DOHH2 (cell line): ENCODE measurements at regions not wholly inside any gene's neighbourhood (a gene's known extent, or its start where the extent isn't known, plus 50 kb on each side); places are given as distances from the start of the nearest gene placed in this dataset.

Experiments
- H3F3A ChIP-seq: fragments of 200-600 bp; sonication (generic), shearing (Covaris generic); 2 replicates; pipeline ENCODE4 v1.6.0; 2016; ENCODE audit warnings: antibody characterized with exemption, mild to moderate bottlenecking; ENCODE audit not compliant: control insufficient read depth, insufficient read depth
- H3K27ac ChIP-seq: fragments of 200-600 bp; sonication (generic); 2 replicates; pipeline ENCODE4 v1.5.1; 2014; ENCODE audit warnings: low read depth, mild to moderate bottlenecking, low read length, moderate library complexity
- H3K27me3 ChIP-seq: fragments of 200-600 bp; sonication (generic); 2 replicates; pipeline ENCODE4 v1.6.1; 2014; ENCODE audit warnings: mild to moderate bottlenecking, low read length, mixed read lengths; ENCODE audit not compliant: control insufficient read depth
- H3K36me3 ChIP-seq: fragments of 200-600 bp; sonication (generic); 2 replicates; pipeline ENCODE4 v1.6.1; 2014; ENCODE audit warnings: mild to moderate bottlenecking, low read length, moderate library complexity, mixed read lengths; ENCODE audit not compliant: control insufficient read depth
- H3K4me1 ChIP-seq: fragments of 200-600 bp; sonication (generic); 2 replicates; pipeline ENCODE4 v1.6.1; 2014; ENCODE audit warnings: mild to moderate bottlenecking, low read length, mixed read lengths; ENCODE audit not compliant: control insufficient read depth
- H3K4me2 ChIP-seq: fragments of 200-600 bp; sonication (generic); 2 replicates; pipeline ENCODE4 v1.6.0; 2014; ENCODE audit warnings: mild to moderate bottlenecking, low read length, moderate library complexity
- H3K4me3 ChIP-seq: fragments of 200-600 bp; sonication (generic); 2 replicates; pipeline ENCODE4 v1.5.1; 2014; ENCODE audit warnings: mild to moderate bottlenecking, low read length, mixed read lengths
- H3K79me2 ChIP-seq: fragments of 200-600 bp; sonication (generic); 2 replicates; pipeline ENCODE4 v1.6.1; 2014; ENCODE audit warnings: mild to moderate bottlenecking, low read length, mixed read lengths; ENCODE audit not compliant: control insufficient read depth
- H3K9me2 ChIP-seq: fragments of 200-600 bp; sonication (generic); replicated peaks from 2 replicates; pipeline ENCODE4 v1.6.1; 2014; ENCODE audit warnings: mild to moderate bottlenecking, low read length, mixed read lengths; ENCODE audit not compliant: control insufficient read depth
- H3K9me3 ChIP-seq: fragments of 200-600 bp; sonication (generic); 2 replicates; pipeline ENCODE4 v1.6.1; 2014; ENCODE audit warnings: antibody characterized with exemption, low read length, mixed read lengths; ENCODE audit not compliant: control insufficient read depth, insufficient read depth
- H4K20me1 ChIP-seq: fragments of 200-600 bp; sonication (generic); 2 replicates; pipeline ENCODE4 v1.6.0; 2014; ENCODE audit warnings: low read depth, mild to moderate bottlenecking, antibody characterized with exemption, low read length, moderate library complexity; ENCODE audit not compliant: control insufficient read depth, insufficient read depth
- CTCF ChIP-seq: fragments of 200-600 bp; sonication (generic); IDR thresholded peaks from one replicate; pipeline ENCODE4 v1.5.1; 2014; ENCODE audit warnings: antibody characterized with exemption, mild to moderate bottlenecking, low read depth, low read length; ENCODE audit not compliant: poor library complexity, severe bottlenecking
- EZH2phosphoT487 ChIP-seq: fragments of 200-600 bp; sonication (generic); IDR thresholded peaks from 2 replicates; pipeline ENCODE4 v1.6.1; 2017; ENCODE audit warnings: borderline replicate concordance, mild to moderate bottlenecking, antibody characterized with exemption, low read length, moderate library complexity, mixed read lengths

GRCh38 chr6:95142101-95142500 lies 435.2 kb upstream of the MANEA start:
- no peak overlapping the region for H3K27ac ChIP-seq
- H3K4me1 ChIP-seq: no peaks in the 10 kb centered on the region
- H3K27me3 ChIP-seq: no peaks in the 10 kb centered on the region
- no peak for TF ChIP-seq CTCF
- TF ChIP-seq EZH2phosphoT487: no peak
- no peak overlapping the region for H3K4me2 ChIP-seq
- no peaks in the 10 kb centered on the region for H4K20me1 ChIP-seq
- no peaks in the 10 kb centered on the region for H3F3A ChIP-seq
- no peaks in the 10 kb centered on the region for H3K9me2 ChIP-seq
- no peak overlapping the region for H3K4me3 ChIP-seq
- H3K36me3 ChIP-seq: no peaks in the 10 kb centered on the region
- H3K79me2 ChIP-seq: no peaks in the 10 kb centered on the region
- H3K9me3 ChIP-seq: no peaks in the 10 kb centered on the region

- H3F3A ChIP-seq: no peaks in the 10 kb centered on the region
- H4K20me1 ChIP-seq: no peaks in the 10 kb centered on the region
- TF ChIP-seq CTCF (no peak), EZH2phosphoT487 (no peak)
- H3K4me1 ChIP-seq: no peaks in the 10 kb centered on the region
- H3K27me3 ChIP-seq: no peaks in the 10 kb centered on the region
- H3K79me2 ChIP-seq: no peaks in the 10 kb centered on the region
- no peak overlapping the region for H3K4me2 ChIP-seq
- H3K4me3 ChIP-seq: no peak overlapping the region
- no peaks in the 10 kb centered on the region for H3K36me3 ChIP-seq
- H3K9me3 ChIP-seq: no peaks in the 10 kb centered on the region
- H3K27ac ChIP-seq: no peak overlapping the region
- no peaks in the 10 kb centered on the region for H3K9me2 ChIP-seq
Measured at GRCh38 chr6:95142661-95143335, 434.5 kb upstream of the MANEA start.

- Histone ChIP-seq H3K9me3 (no peaks in the 10 kb centered on the region), H3K9me2 (no peaks in the 10 kb centered on the region), H3K36me3 (no peaks in the 10 kb centered on the region), H3K4me3 (no peak overlapping the region), H3K27me3 (no peaks in the 10 kb centered on the region), H3K27ac (no peak overlapping the region), H3F3A (no peaks in the 10 kb centered on the region), H3K4me1 (no peaks in the 10 kb centered on the region), H3K79me2 (no peaks in the 10 kb centered on the region), H3K4me2 (no peak overlapping the region), H4K20me1 (no peaks in the 10 kb centered on the region)
- TF ChIP-seq CTCF: no peak
- TF ChIP-seq EZH2phosphoT487: no peak
Measured at GRCh38 chr6:95143408-95144180, 433.7 kb upstream of the MANEA start.
